GM12874 (cell line): ENCODE measurements at regions not wholly inside any gene's neighbourhood (a gene's known extent, or its start where the extent isn't known, plus 50 kb on each side); places are given as distances from the start of the nearest gene placed in this dataset.

Experiments used
- TF ChIP-seq, protein P1 (sequence below): IDR thresholded peaks from 2 replicates; pipeline ENCODE4 v1.5.1; 2011; ENCODE audit warnings: low read depth, mild to moderate bottlenecking, control low read depth, low read length, moderate library complexity; ENCODE audit not compliant: insufficient read depth

DNA sequence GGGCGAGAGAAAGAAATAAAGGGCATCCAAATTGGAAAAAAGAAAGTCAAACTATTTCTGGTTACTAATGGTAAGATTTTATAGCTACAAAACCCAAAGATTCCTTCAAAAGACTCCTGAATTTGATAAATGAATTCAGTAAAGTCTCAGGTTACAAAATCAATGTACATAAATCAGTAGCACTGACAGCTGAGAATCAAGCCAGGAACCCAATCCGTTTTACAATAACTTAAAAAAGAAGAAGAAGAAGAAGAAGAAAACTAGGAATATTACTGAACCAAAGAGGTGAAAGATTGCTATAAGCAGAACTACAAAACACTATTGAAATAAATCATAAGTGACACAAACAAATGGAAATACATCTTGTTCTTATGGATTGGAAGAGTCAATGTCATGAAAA lies 291.5 kb upstream of the GULP1 start:
- TF ChIP-seq, protein P1, sequence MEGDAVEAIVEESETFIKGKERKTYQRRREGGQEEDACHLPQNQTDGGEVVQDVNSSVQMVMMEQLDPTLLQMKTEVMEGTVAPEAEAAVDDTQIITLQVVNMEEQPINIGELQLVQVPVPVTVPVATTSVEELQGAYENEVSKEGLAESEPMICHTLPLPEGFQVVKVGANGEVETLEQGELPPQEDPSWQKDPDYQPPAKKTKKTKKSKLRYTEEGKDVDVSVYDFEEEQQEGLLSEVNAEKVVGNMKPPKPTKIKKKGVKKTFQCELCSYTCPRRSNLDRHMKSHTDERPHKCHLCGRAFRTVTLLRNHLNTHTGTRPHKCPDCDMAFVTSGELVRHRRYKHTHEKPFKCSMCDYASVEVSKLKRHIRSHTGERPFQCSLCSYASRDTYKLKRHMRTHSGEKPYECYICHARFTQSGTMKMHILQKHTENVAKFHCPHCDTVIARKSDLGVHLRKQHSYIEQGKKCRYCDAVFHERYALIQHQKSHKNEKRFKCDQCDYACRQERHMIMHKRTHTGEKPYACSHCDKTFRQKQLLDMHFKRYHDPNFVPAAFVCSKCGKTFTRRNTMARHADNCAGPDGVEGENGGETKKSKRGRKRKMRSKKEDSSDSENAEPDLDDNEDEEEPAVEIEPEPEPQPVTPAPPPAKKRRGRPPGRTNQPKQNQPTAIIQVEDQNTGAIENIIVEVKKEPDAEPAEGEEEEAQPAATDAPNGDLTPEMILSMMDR, result no peak

DNA sequence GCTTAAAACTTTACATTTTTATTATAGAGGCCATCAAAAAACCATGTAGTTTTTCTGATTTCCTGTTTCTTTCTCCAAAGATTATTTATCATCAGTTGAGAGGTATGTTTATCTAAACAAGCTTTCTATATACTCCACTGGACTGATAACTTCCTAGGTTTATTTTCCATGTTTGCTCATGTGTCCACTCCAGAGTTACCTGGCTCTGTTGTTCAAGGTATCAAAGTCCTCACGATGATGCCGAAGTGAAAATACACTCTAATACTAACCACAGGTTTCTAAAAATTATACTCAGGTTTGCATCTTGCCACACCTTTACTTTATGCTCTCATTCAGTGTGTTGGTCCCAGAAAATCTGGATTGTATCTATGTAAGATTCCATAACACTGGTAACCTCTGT lies 287.9 kb upstream of the GULP1 start:
- TF ChIP-seq, protein P1, result no peak

DNA sequence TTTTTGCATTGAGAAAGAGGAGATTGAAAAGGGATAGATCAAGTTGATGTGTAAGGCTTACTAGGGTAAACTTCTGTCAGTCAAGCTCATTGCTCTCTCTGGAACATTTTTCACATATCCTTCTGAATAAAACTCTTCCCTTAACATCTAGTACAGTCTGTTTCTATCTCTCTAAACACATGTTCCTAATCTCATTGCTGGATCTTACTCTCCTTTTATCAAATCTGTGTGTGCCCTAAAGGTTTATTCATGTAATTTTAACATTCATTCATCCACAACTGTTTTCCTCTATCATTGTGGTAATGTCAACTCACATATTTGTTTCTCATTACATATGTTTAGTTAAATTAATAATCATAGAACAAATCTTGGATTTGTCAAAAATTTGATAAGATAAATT lies 277.9 kb upstream of the GULP1 start:
- TF ChIP-seq, protein P1, result no peak

DNA sequence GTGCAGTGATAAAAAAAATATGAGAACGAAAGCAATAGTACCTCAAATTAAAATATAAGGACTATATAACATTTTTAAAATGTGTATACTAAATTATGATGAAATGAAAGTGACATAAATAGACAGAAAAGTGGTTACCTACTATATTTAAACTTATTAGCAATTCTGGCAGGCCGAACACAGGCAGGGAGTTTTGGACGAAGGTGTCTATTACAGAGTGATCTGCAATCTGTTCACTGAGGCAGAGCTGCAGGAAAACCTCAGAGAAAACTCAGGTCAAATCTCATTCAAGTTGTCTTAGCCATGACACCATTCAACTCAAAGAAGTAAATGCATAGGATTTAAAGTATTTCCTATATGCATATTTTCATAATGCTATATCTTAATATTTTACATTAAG lies 274.8 kb upstream of the GULP1 start:
- TF ChIP-seq, protein P1, result no peak

DNA sequence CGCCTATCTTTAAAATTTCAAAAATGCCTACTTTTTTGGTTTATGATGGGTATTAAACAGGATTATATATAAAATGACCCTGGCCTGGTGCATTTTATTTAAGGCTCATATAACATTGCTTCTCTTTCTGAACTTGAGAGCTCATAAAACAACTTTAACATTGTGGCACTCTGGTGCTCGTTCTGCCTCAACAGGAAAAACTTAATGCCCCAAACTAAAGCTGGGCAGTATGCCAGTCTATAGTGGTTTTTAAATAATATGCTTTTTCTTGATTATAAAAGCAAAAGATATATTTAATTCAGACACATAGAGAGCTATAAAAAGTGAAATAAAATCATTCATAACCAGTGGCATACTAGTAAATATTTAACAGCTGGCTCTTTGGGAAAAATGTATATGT lies 269.3 kb upstream of the GULP1 start:
- TF ChIP-seq, protein P1, result no peak

DNA sequence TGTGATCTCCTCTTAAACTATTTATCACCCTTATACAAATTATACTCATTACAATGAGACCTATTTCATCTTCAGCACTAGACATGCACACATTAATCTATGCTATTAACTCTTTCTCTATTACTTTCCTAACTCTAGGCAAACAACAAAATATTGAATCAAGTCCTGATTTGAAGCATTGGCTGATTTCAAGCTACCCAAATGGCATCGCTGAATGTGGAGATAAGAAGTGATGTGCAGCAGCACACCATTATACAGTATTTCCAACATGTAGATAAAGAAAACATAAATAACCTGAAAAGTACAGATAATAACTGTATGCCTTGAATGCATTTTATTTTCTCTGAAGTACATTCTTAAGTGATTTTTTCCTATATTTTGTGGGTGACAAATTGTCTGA lies 268.6 kb upstream of the GULP1 start:
- TF ChIP-seq, protein P1, result no peak

DNA sequence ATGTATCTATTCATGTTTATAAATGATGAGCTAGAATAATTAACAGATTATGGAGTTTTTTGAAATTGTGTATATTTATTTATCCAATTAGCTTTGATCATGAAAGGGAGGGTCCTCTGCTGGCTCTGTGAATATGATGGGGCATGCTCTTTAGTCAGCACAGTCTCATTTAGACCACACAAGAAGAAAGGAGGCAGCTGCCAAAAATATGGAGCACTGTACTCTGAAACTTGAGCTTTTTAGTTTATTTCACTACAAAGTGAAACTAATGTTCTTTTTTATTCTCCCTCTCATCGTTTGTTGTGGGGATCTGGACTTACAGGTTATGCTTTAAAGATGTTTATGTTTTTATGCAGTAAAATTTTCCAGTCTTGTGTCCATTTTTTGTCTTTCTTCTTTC lies 266.9 kb upstream of the GULP1 start:
- TF ChIP-seq, protein P1, result no peak

DNA sequence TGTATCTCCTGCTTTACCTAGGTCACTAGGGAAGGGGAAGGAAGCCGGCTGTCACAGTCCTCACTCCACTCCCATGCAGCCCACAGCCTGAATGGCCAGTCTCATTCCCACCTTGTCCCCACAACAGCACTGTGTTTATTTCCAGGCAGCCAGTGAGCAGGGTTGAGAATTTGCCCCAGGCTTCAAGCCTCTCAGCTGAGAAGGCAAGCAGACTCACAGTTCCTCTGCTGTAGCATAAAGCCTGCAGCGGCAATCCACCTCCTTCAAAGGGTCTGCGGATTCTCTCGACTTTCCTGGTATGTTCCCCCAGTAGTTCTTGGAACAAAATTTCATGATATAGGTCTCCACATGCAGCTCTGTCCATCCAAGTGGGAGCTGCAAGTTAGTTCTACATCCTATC lies 262.9 kb upstream of the GULP1 start:
- TF ChIP-seq, protein P1, result no peak
